GM06990 (cell line): ENCODE measurements at regions not wholly inside any gene's neighbourhood (a gene's known extent, or its start where the extent isn't known, plus 50 kb on each side); places are given as distances from the start of the nearest gene placed in this dataset.

Experiments
- DNase-seq: peaks from one replicate; pipeline ENCODE4 v3.0.0-alpha.2; 2011; ENCODE audit not compliant: insufficient read length; ENCODE audit errors: extremely low read depth
- H3K27me3 ChIP-seq: replicated peaks from 2 replicates; pipeline ENCODE4 v1.6.0; 2011; ENCODE audit warnings: low read length; ENCODE audit not compliant: control insufficient read depth, insufficient read depth
- H3K36me3 ChIP-seq: 2 replicates; pipeline ENCODE4 v1.5.1; 2011; ENCODE audit warnings: low read length; ENCODE audit not compliant: control insufficient read depth, insufficient read depth
- H3K4me3 ChIP-seq: replicated peaks from 2 replicates; pipeline ENCODE4 v1.5.1; 2011; ENCODE audit warnings: low read depth, mild to moderate bottlenecking, control low read depth, low read length
- TF ChIP-seq, protein P1 (sequence below): IDR thresholded peaks from 2 replicates; pipeline ENCODE4 v1.5.1; 2011; ENCODE audit warnings: low read length, control low read depth, mild to moderate bottlenecking, inconsistent platforms; ENCODE audit not compliant: insufficient read depth, poor library complexity, severe bottlenecking

DNA sequence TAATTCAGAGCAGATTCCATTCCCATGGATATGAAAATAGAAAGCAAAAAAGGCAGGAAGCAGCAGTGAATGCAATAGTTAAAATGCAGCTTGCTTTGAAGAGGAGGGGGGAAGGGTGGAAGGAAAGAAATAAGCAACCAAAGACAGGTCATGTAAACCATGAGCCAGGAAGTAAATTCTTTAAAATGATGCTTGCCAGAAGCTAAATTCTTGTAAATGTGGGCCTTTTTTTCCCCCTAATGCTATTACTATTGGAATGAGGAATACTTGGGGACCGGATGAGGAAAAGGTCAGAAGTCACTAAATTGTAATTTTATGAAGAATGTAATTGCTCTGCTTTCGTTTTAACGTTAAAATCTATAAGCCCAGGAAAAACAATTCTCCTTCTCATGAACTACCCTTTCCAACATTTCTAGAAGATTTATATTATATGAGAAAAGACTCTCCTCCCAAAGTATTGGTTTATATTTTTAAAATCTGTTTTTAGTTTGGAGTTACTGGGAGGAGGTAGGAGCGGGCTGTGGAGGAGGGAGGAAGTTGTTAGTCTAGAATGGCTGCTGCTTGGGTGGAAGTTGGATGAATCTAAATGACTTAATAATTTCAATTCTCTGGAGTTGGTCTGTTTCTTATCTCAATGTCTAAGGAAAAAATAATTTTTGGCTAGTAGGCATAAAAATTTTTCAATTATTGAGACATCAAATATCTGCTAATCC lies 77.6 kb upstream of the PCDH18 start:
- H3K4me3 ChIP-seq: no peak overlapping the region
- DNase-seq: no peak
- no peaks in the 10 kb centered on the region for H3K36me3 ChIP-seq
- TF ChIP-seq, protein P1, sequence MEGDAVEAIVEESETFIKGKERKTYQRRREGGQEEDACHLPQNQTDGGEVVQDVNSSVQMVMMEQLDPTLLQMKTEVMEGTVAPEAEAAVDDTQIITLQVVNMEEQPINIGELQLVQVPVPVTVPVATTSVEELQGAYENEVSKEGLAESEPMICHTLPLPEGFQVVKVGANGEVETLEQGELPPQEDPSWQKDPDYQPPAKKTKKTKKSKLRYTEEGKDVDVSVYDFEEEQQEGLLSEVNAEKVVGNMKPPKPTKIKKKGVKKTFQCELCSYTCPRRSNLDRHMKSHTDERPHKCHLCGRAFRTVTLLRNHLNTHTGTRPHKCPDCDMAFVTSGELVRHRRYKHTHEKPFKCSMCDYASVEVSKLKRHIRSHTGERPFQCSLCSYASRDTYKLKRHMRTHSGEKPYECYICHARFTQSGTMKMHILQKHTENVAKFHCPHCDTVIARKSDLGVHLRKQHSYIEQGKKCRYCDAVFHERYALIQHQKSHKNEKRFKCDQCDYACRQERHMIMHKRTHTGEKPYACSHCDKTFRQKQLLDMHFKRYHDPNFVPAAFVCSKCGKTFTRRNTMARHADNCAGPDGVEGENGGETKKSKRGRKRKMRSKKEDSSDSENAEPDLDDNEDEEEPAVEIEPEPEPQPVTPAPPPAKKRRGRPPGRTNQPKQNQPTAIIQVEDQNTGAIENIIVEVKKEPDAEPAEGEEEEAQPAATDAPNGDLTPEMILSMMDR: no peak
- H3K27me3 ChIP-seq: no peaks in the 10 kb centered on the region

DNA sequence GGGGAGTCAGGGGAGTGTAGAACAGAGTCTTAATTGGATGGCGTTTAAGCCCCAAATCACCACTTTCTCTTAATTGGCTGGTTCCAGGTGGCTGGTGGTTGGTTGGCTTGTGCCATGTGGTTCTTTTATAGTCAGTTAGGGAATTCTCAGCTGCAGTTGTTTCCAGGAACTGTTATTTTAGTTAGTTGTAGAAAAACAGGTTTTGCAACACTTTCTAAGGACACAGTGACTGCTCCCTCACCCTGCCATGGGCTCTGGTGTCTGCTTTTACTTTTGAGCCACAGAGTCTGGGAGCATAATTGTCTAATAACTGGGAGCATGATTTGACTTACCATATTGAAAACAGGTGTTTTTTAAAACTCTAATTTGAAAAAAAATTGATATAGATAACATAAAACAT lies 75.8 kb upstream of the PCDH18 start:
- no peak for DNase-seq
- TF ChIP-seq, protein P1: no peak

DNA sequence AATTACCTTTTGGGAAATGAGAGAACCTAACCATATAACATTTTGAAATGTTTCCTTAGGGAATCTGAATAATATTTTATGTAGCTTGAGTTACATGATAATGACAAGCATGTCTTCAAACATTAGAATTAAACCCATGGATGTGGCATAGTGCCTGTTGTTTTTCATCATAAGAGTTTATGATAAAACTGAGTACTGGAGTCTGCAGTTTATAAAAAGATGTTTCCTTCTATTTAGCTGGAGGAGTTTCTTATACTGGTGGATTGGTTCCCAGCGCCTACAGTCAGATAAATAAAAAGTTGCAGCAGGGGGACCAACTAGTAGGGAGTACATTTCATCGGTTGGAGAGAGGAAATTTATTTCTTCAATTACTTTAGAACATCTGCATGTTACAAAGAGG lies 70.1 kb upstream of the PCDH18 start:
- Histone ChIP-seq H3K4me3 (no peak overlapping the region), H3K36me3 (no peaks in the 10 kb centered on the region), H3K27me3 (no peaks in the 10 kb centered on the region)
- DNase-seq: no peak
- TF ChIP-seq, protein P1: no peak

More for the DNA sequence above, 75.8 kb upstream of the PCDH18 start:
- Histone ChIP-seq H3K36me3 (no peaks in the 10 kb centered on the region), H3K4me3 (no peak overlapping the region), H3K27me3 (no peaks in the 10 kb centered on the region)

DNA sequence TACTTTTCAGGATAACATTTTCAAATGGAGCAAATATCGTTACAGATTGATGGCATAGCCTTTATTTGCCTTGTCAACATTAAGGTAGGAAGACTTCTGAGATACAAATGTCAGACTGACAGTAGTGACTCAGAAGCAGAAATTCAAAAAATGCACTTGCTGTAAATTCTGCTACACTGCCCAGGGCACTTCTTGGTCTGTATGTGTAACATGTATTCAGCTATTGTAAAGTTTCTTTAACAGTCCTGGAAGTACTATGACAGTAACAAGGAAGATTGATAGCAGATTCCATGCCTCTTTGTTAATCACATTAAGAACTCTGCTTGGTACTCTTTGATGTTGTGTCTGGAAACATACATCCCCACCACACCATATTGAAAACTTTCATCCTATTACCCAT lies 69.6 kb upstream of the PCDH18 start:
- TF ChIP-seq, protein P1: no peak
- DNase-seq: no peak

DNA sequence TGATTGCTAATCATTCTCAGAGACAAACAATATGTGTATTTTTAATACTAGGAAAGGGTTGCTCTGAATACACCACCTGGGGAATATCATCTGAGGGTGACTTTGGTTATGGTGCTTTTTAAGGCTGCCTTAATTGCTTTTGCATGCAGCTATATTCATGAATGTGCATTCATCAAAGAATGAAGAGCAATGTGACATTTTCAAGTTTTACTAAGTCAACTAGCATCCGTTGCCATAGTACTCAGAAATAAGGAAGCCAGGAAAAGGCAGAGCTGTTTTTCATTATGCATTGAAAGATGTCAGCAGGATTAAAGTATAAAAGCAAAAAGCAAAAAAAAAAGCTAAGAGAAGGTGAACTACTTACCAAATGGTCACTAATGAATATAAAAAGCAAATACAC lies 67.4 kb upstream of the PCDH18 start:
- Histone ChIP-seq H3K36me3 (no peaks in the 10 kb centered on the region), H3K27me3 (no peaks in the 10 kb centered on the region), H3K4me3 (no peak overlapping the region)
- TF ChIP-seq, protein P1: no peak
- no peak for DNase-seq

More for the DNA sequence above, 69.6 kb upstream of the PCDH18 start:
- no peaks in the 10 kb centered on the region for H3K27me3 ChIP-seq
- no peak overlapping the region for H3K4me3 ChIP-seq
- no peaks in the 10 kb centered on the region for H3K36me3 ChIP-seq

DNA sequence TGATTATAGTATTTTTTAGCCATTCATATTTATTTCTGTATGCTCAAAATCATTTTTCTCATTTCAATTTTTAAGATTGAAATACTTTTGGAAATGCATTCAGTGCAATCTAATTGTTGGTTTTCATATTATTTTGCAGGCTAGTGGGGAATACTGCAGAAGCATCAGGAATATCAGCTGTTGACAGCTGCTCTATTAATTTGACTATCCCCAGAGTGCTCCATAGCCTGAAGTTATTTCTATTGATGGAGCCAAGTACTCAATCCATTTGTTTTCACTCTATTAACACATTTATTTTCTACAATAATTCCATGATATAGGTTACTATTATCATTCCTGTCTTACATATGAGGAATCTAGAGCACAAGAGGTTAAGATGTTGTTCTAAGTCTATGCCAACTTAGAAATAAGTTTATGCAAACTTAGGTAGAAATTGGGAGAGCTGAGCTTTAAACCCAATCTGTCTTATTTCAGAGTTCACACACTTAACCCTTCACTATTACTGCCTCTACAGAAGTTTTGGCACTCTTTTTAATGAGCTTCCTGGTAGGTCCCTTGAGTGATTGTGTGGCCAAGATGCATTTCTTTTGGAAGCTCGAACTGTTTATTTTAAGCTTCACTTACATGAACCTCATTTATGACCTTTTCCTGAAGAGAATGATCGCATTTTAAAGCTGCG lies 65.6 kb upstream of the PCDH18 start:
- no peaks in the 10 kb centered on the region for H3K27me3 ChIP-seq
- no peaks in the 10 kb centered on the region for H3K36me3 ChIP-seq
- no peak overlapping the region for H3K4me3 ChIP-seq
- DNase-seq: no peak
- TF ChIP-seq, protein P1: no peak
